ENCODE measurements at regions not wholly inside any gene's neighbourhood (a gene's known extent, or its start where the extent isn't known, plus 50 kb on each side); places are given as distances from the start of the nearest gene placed in this dataset.
"Not testable (repeated sequence)": the region's sequence is repeated elsewhere in the genome, so short reads cannot be mapped to it uniquely, and the experiment has no call there.

DNA sequence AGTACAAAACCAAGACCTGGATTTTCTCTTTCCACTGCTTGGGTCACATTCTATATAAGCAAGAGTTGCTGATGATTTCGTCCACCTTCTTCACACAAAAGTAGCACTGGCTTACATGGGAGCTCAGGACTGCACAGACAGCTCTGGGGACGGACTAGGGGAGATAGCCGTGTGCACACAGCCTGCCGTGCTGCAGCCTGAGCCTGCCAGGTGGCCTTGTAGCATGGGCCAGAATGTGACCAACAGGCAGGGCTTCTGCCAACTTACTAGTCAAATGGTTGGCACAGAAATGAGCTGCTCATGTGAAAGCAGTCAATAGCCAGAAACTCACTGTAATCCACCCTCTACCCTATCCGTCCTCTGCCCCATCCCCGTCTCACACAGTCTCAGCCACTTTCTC lies 299.0 kb downstream of the ANAPC1 start:
- not testable (repeated sequence) for DNase-seq

- DNase-seq = not testable (repeated sequence)
Observed at GRCh38 chr2:111586014-111586413, 298.0 kb downstream of the ANAPC1 start.

GRCh38 chr2:111595072-111595471 lies 288.9 kb downstream of the ANAPC1 start:
- DNase-seq = not testable (repeated sequence)

GRCh38 chr2:111596808-111597705 lies 286.9 kb downstream of the ANAPC1 start:
- DNase-seq = not testable (repeated sequence)

GRCh38 chr2:111598944-111599343 lies 285.0 kb downstream of the ANAPC1 start:
- DNase-seq = not testable (repeated sequence)

DNA sequence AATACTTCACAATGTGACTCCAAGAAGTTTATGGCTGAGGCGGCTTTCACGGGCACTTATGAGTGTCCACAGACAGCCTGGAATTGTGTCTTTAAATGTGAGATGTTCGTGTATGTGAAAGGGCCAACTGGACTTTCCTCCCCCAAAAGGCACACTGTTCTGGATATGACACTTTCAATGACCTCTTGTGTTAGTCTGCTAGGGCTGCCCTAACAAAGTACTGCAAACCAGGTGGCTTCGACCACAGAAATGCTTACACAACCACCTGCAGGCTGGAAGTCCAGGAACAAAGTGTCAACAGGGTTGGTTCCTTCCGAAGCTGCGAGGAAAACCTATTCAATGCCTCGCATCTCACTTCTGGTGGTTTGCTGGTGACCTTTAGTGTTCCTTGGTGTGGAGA lies 281.7 kb downstream of the ANAPC1 start:
- DNase-seq = not testable (repeated sequence)

GRCh38 chr2:111605798-111606197 lies 278.2 kb downstream of the ANAPC1 start:
- not testable (repeated sequence) for DNase-seq

DNA sequence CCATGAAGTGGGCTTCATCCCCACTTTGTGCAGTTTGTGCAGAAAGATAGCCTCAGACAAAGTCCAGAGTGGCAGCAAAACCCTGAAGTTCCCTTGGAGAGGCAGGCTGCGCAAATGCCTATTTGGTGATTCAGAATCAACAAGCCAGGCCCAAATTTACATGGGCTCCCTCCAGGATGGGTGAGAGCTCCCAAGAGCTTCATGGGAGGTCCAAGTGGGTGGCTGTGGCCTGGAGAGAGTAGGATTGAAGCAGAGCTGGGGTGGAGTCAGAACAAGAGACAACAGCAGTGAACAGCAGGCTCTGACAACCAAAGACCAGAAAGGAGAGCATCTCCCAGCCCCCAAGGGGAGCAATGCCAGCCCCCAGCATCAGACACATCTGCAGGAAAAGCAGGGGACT lies 277.4 kb downstream of the ANAPC1 start:
- DNase-seq = not testable (repeated sequence)

GRCh38 chr2:111609146-111609844 lies 274.7 kb downstream of the ANAPC1 start:
- not testable (repeated sequence) for DNase-seq

- DNase-seq = not testable (repeated sequence)
Observed at GRCh38 chr2:111610035-111610434, 274.0 kb downstream of the ANAPC1 start.

DNA sequence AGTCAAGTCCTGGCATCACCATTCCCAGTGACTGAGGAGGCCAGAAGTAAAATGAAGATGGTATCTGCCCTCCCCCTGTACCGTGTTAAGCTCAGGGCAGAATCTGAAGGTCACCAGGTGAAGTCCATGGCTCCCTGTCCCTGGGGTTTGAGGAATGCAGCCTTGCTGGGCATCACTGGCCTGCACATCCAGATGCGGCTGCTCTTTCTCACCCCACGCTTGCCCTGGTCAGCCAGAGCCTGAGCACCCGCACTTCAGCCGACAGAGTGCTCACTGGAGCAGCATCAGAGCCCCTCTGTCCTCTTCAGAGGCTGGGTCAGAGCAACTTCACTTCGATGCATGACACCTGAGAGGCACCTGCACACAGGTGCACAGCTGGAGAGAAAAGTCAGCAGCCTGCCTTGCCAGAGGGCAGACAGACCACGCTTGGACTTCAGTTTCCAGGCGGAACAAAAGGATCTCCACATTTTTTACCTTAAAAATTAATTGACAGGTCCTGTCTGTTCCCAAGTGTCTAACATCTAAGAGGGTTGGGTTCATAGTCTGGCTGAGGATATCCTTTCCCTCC lies 267.3 kb downstream of the ANAPC1 start:
- DNase-seq = no peak

DNA sequence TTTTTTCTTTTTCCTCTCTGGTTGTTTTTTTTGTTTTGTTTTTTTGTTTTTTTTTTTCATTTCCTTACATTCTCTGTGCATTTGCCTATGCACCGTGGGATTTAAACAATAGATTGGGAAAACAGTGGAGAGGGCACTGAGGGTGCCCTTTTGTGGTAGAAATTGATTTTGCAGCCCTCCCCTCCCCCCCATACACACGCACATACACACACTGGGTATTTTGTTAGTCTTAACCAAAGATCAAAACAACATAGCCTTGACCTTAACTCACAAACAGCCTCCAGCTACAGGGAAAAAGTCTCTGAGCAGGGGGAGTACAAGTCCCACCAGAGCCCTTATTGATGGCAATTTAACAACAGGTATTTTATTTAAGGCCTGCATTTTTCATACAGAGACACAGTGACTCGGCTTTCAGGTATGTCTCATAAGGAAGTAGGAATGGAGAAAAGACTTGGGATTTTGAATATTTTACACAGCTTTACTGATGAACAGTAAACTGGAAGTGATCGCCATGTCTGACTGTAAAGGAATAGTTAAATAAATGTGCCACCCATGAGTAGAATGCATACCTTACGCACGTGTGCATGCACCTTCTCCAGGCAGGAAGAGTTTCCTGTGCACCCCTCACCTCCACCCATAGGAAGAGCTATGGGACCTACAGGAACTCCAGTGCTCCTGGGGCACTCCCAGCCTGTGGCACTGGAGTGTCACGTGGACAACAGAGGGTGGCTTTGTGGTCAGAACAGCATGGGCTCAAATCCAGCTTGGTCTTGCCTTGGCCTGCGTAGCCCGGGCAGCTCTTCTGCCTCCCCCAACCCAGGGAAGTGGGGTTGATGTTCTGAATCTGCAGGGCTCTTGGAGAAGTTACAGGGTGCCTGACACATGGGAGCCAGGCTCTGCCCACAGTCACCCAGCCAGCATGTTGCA lies 266.4 kb downstream of the ANAPC1 start:
- DNase-seq = no peak

DNA sequence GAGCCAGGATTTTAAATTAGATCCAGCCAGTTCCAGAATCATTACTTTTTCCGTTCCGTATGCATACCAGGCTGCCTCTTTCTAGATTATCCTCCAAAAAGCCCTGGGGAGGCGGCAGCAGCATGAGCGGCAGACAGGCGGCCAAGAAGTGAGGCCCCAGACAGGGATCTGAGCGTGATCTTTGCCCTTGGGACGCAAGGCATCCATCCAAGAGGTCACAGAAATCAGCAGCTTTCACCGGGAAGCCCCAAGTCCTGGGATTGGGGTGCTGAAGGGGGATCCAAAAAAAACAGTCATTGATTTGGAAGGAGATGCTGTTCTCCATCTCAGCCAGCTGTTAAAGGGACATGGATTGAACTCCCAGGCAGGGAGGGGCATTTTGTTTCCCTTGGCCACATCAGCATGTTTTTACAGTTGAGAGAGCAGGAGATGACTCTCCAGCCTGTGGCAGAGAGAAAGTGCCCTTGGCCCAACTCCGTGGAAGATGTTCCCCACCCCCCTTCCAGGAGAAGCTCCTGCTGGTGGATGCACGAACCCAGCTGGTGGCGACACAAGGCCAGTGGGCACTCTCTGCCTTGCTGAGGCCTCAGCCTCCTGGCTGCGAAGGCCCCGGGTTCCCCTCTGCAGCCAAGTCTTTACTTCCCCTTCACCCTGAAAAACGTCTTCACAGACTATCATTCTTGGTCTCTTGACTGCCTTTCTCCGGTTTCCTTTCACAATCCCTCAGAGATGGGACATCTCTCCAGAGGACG lies 265.6 kb downstream of the ANAPC1 start:
- no peak for DNase-seq

DNA sequence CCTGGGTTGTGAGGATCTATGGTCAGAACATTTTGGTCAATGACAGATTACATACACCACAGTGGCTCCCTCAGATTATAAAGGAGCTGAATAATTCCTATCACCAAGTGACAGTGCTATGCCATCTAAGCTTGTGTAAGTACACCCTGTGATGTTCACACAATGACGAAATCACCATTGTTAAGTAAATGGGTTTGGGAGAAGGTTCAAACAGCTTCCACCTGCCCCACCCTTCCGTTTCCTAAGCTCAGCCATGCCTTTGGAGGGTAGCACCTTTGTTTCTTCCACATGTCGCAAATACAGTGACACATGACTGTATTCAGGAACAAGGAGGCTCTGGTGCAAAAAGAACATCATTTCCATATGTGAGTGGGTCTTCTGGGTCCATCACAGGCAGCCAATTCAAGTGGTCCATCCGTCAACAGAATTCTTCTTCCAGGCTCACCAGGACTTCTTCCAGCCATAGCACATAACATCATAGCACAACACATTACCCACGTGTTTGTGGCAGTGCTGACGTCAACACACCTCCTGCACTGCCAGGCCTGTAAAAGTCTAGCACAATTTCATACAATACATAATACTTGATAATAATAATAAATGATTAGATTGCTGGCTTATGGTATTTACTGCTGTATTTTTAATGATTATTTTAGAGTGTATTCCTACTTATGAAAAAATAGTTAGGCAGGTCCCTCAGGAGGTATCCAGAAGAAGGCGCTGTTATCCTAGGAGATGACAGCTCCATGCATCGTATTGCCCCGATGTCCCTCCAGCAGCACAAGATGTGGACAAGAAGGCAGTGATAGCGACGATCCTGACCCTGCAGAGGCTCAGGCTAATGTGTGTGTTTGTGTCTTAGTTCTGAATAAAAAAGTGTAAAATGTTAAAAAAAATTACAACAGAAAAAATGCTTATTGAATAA lies 264.8 kb downstream of the ANAPC1 start:
- DNase-seq = no peak

- DNase-seq = no peak
Observed at GRCh38 chr2:111620281-111620680, 263.7 kb downstream of the ANAPC1 start.

DNA sequence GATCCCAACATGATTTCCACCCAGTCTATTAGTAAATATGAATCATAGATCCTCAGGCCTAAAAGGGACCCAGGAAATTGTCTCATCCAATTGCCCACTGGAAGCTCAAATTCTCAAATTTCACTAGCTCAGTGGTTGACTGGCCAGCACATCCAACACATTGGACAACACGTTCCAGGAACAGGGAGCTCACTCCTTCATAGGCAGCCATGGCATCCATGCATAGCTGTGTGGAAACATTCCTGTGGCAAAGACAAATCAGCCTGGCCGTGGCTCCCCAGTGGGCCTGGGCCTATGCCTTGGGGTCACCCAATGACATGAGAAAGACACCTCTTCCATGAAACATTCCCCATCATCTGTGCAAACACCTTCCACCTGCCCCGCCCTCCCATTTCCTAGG lies 261.1 kb downstream of the ANAPC1 start:
- no peak for DNase-seq

- no peak for DNase-seq
Observed at GRCh38 chr2:111623380-111623779, 260.6 kb downstream of the ANAPC1 start.

DNA sequence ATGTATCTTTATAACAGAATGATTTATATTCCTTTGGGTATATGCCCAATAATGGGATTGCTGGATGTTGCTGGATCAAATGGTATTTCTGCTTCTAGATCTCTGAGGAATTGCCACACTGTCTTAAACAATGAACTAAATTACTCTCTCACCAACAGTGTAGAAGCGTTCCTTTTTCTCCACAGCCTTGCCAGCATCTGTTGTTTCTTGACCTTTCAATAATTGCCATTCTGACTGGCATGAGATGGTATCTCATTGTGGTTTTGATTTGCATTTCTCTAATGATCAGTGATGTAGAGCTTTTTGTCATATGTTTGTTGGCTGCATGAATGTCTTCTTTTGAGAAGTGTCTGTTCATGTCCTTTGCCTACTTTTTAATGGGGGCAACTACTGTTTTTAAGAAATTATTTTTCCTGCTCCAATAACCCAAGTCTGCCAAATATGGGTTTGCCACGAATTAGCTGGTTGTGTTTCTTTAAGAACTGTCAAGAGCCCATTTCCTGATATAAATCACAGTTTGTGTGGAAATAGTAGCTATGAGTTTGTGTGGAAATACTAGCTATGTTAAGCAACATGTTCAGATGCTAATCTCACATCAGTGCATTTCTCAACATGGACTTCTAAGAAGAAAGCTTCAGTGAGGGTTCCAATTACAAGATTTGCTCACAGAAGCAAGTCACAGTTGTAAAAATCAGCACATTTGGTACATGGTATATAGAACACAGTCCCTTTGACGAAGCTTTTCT lies 259.4 kb downstream of the ANAPC1 start:
- peak in 1 of 5 donors; percentile 74 for DNase-seq

DNA sequence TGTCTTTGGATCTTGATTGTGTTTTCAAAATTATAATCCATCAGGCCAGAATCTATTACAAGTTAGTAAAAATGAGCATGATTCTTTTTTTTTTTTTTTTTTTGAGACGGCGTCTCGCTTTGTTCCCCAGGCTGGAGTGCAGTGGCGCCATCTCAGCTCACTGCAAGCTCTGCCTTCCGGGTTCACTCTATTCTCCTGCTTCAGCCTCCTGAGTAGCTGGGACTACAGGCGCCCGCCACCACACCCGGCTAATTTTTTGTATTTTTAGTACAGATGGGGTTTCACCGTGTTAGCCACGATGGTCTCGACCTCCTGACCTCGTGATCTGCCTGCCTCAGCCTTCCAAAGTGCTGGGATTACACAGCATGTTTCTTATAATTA lies 258.8 kb downstream of the ANAPC1 start:
- not testable (repeated sequence) for DNase-seq

All from T-helper 1 cell (primary cell).